Bronchial epithelial cell (primary cell): ENCODE measurements at regions not wholly inside any gene's neighbourhood (a gene's known extent, or its start where the extent isn't known, plus 50 kb on each side); places are given as distances from the start of the nearest gene placed in this dataset.
A peak's percentile ranks its signal among the peaks of the same experiment; 100 is the strongest.
"Not testable (repeated sequence)": the region's sequence is repeated elsewhere in the genome, so short reads cannot be mapped to it uniquely, and the experiment has no call there.

Experiments used
- DNase-seq: peaks from one replicate; pipeline ENCODE4 v3.0.0-alpha.2; 2010; ENCODE audit warnings: low read depth
- FAIRE-seq: peaks from 2 replicates; lab custom pipeline; 2011; peaks lifted over from hg19 to GRCh38; lab: Jason Lieb, UNC
- H3K27me3 ChIP-seq: 2 replicates; pipeline ENCODE4 v1.5.1; 2011; ENCODE audit warnings: low read length; ENCODE audit not compliant: control insufficient read depth, insufficient read depth
- H3K36me3 ChIP-seq: 2 replicates; pipeline ENCODE4 v1.5.1; 2011; ENCODE audit warnings: low read length; ENCODE audit not compliant: control insufficient read depth, insufficient read depth
- H3K4me3 ChIP-seq: 2 replicates; pipeline ENCODE4 v1.5.1; 2011; ENCODE audit warnings: mild to moderate bottlenecking, low read depth, low read length, control low read depth
- CTCF ChIP-seq: IDR thresholded peaks from 2 replicates; pipeline ENCODE4 v1.5.1; 2011; ENCODE audit warnings: mild to moderate bottlenecking, moderate library complexity, low read length, control low read depth, inconsistent platforms; ENCODE audit not compliant: insufficient read depth, severe bottlenecking

DNA sequence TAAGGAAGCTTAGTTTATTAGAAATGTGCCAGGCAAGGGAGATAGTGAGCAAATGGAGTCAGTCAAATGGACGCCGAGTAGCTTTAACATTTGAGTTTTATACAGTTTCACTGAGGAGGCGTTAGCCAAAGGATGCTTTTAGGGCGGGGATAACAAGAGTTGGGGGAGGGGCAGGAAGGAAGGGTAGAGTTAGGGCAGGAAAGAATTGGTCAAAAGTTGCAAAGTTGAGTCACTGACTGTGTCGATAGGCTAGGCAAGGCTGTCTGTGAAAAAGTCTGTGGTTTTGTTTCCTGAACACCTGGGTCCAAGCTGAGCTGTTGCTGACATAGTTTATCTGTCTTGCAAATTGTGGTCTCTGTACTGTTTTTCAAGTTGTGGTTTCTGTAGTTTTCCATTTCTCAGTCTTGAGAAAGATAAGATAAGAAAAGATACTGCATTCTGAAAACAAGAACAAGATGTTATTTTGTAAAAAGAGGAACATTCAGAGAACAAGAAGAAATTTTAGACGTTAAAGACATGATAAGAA, 62.6 kb upstream of the RESF1 start:
- Histone ChIP-seq H3K36me3 (no peaks in the 10 kb centered on the region), H3K4me3 (no peak overlapping the region), H3K27me3 (no peaks in the 10 kb centered on the region)
- FAIRE-seq = no peak
- TF ChIP-seq CTCF = no peak
- DNase-seq = peak; percentile 58

GRCh38 chr12:31895449-31896150, 63.6 kb upstream of the RESF1 start:
- Histone ChIP-seq H3K4me3 (no peak overlapping the region), H3K27me3 (no peaks in the 10 kb centered on the region), H3K36me3 (no peaks in the 10 kb centered on the region)
- FAIRE-seq (no peak), DNase-seq (no peak)
- TF ChIP-seq CTCF = no peak

DNA sequence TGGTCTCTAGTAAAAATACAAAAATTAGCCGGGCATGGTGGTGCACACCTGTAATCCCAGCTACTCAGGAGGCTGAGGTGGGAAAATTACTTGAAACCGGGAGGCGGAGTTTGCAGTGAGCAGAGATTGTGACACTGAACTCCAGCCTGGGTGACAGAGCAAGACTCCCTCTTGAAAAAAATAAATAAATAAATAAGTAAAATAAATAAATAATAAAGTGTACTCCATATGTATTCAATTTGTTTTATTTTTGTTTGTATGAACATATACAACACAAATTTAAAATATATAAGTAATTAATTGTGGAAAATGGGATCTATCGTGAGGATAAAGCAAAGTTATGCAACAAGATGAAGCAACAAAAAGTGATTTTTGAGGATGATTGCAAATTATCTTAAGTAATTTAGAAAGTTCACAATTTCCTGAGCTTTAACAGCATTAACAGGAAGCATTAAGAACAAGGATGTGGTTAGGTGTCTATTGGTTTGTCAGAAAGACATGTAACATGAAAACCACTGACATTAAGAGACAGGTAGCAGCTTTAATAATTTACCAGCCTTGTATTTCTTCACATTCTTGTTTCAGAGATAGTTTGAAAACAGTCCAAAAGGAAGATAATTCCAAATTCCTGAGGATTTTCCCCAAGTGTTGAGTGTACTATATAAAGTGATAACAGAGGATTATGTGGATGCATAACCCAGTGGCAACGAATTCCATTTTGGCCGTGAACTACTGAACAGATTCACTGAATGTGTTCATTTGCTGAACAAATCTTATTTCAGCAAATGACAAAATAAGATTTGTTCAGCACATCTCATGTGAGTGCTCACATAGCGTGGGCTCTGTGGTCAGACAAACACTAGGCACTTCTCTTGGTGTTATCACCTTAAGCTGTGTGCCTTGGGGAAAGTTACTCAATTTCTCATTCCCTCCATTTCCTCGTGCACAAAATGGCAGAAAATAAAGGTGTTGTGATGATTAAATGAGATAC, 68.6 kb upstream of the RESF1 start:
- FAIRE-seq (no peak), DNase-seq (no peak)
- H3K36me3 ChIP-seq = no peaks in the 10 kb centered on the region
- H3K4me3 ChIP-seq = no peak overlapping the region
- no peak for TF ChIP-seq CTCF
- no peaks in the 10 kb centered on the region for H3K27me3 ChIP-seq

DNA sequence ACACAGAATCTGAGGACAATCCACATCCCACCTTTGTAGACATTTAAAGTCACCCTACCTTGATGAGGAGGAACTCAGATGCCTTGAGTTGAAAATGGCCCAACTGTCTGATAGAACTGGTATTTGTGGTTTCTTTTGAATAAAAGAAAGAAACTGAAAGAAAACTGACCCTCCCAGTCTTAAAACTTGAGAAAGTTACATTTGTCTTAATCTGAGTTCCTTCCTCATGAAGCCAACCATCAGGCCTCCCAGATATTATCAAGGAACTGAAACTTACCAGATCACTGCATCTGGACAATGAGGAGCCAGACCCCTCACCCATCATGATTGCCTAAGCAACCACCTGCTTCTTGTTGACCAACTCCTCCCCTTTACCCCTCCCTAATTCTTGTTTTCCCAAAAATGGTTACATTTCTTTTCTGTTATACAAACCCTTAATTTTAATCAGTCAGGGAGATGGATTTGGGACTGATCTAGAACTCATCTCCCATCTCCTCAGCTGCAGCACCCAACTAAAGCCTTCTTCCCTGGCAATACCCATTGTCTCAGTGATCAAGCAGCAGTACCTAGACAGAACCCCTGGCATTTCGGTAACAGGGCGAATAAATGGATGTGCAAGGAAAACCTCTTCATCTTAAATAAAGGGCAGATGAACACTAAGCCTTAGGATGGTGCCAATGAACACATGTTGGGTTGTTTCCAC, 72.0 kb upstream of the RESF1 start:
- no peaks in the 10 kb centered on the region for H3K36me3 ChIP-seq
- FAIRE-seq (no peak), DNase-seq (no peak)
- no peak overlapping the region for H3K4me3 ChIP-seq
- no peak for TF ChIP-seq CTCF
- H3K27me3 ChIP-seq = no peaks in the 10 kb centered on the region

GRCh38 chr12:31882682-31883081, 76.5 kb upstream of the RESF1 start:
- H3K36me3 ChIP-seq, FAIRE-seq, DNase-seq, H3K27me3 ChIP-seq, H3K4me3 ChIP-seq: not testable (repeated sequence)
